Activated CD8-positive, alpha-beta T cell treated with anti-CD3 and anti-CD28 coated beads for 36 hours (primary cell): ENCODE measurements at regions not wholly inside any gene's neighbourhood (a gene's known extent, or its start where the extent isn't known, plus 50 kb on each side); places are given as distances from the start of the nearest gene placed in this dataset.
"Not testable (repeated sequence)": the region's sequence is repeated elsewhere in the genome, so short reads cannot be mapped to it uniquely, and the experiment has no call there.

ENCODE experiments used
- ATAC-seq: fragments of 200-7000 bp; cut with Tn5 transposase; one replicate; pipeline ENCODE4 v1.10.0; 2021; ENCODE audit warnings: mild to moderate bottlenecking, moderate library complexity
- CTCF ChIA-PET: fragments of 350-600 bp; sonication (Branson Sonifier 250); formaldehyde crosslinking; loops from one replicate; lab custom pipeline; 2021; ENCODE audit warnings: antibody characterized with exemption; lab: Charles Lee
- POLR2A ChIA-PET: fragments of 350-600 bp; sonication (Branson Sonifier 250); formaldehyde crosslinking; loops from one replicate; lab custom pipeline; 2021; ENCODE audit warnings: antibody characterized with exemption; lab: Charles Lee
- DNase-seq: peaks from one replicate; pipeline ENCODE4 v3.0.0-alpha.2; 2020
- H3K27ac Mint-ChIP-seq: one replicate; pipeline ENCODE4 v1.8.0; 2021; ENCODE audit warnings: mild to moderate bottlenecking, mixed read lengths
- H3K27me3 Mint-ChIP-seq: one replicate; pipeline ENCODE4 v1.8.0; 2021; ENCODE audit warnings: mixed read lengths
- H3K36me3 Mint-ChIP-seq: one replicate; pipeline ENCODE4 v1.8.0; 2021; ENCODE audit warnings: low read depth, mixed read lengths
- H3K4me1 Mint-ChIP-seq: one replicate; pipeline ENCODE4 v1.8.0; 2021; ENCODE audit warnings: low read depth, mixed read lengths
- H3K4me3 Mint-ChIP-seq: one replicate; pipeline ENCODE4 v1.8.0; 2021; ENCODE audit warnings: mild to moderate bottlenecking, moderate library complexity, mixed read lengths
- H3K9me3 Mint-ChIP-seq: one replicate; pipeline ENCODE4 v1.8.0; 2021; ENCODE audit warnings: mixed read lengths
- CTCF ChIP-seq: fragments of 200-600 bp; IDR thresholded peaks from one replicate; pipeline ENCODE4 v1.8.0; 2022; ENCODE audit warnings: antibody characterized with exemption, mild to moderate bottlenecking
- intact Hi-C: fragments of 100-400 bp; cut with micrococcal nuclease; formaldehyde crosslinking; loops from one replicate; pipeline ENCODE4 v1.10.0; 2022

- no peak for DNase-seq
- Mint-ChIP-seq H3K4me3 (no peak overlapping the region), H3K27ac (no peak overlapping the region), H3K27me3 (no peaks in the 10 kb centered on the region), H3K36me3 (no peaks in the 10 kb centered on the region), H3K9me3 (peaks cover 8% of the 10 kb centered on the region), H3K4me1 (no peaks in the 10 kb centered on the region)
- CTCF ChIA-PET: no interaction called here
- no peak for ATAC-seq
- POLR2A ChIA-PET: no interaction called here
- no peak for TF ChIP-seq CTCF
- intact Hi-C loops: no loop called here
These were observed 695.9 kb upstream of the CDH8 start for GRCh38 chr16:62732092-62732491.

- DNase-seq, ATAC-seq, H3K4me1 Mint-ChIP-seq, POLR2A ChIA-PET, CTCF ChIA-PET, intact Hi-C loops, H3K4me3 Mint-ChIP-seq, H3K27ac Mint-ChIP-seq, H3K36me3 Mint-ChIP-seq, H3K27me3 Mint-ChIP-seq: not testable (repeated sequence)
- peaks cover 31% of the 10 kb centered on the region for H3K9me3 Mint-ChIP-seq
These were observed 688.5 kb upstream of the CDH8 start for GRCh38 chr16:62724670-62725269.

- no peak overlapping the region for H3K4me3 Mint-ChIP-seq
- intact Hi-C loops: no loop called here
- POLR2A ChIA-PET: no interaction called here
- DNase-seq (no peak), ATAC-seq (no peak)
- CTCF ChIA-PET: no interaction called here
- no peak for TF ChIP-seq CTCF
- no peaks in the 10 kb centered on the region for H3K4me1 Mint-ChIP-seq
- H3K27me3 Mint-ChIP-seq: no peaks in the 10 kb centered on the region
- H3K36me3 Mint-ChIP-seq: no peaks in the 10 kb centered on the region
- peaks cover 26% of the 10 kb centered on the region for H3K9me3 Mint-ChIP-seq
- H3K27ac Mint-ChIP-seq: no peak overlapping the region
These were observed 684.4 kb upstream of the CDH8 start for GRCh38 chr16:62720651-62721050.

GRCh38 chr16:62717026-62717425, 680.8 kb upstream of the CDH8 start:
- TF ChIP-seq CTCF: no peak
- Mint-ChIP-seq H3K4me1 (no peaks in the 10 kb centered on the region), H3K27ac (no peak overlapping the region), H3K4me3 (no peak overlapping the region), H3K36me3 (no peaks in the 10 kb centered on the region), H3K9me3 (peaks cover 26% of the 10 kb centered on the region), H3K27me3 (no peaks in the 10 kb centered on the region)
- DNase-seq (no peak), ATAC-seq (no peak)
- CTCF ChIA-PET: no interaction called here
- intact Hi-C loops: no loop called here
- POLR2A ChIA-PET: no interaction called here

- no peaks in the 10 kb centered on the region for H3K27me3 Mint-ChIP-seq
- H3K36me3 Mint-ChIP-seq: no peaks in the 10 kb centered on the region
- intact Hi-C loops: no loop called here
- DNase-seq: no peak
- ChIA-PET CTCF (no interaction called here), POLR2A (no interaction called here)
- ATAC-seq: no peak
- no peak overlapping the region for H3K4me3 Mint-ChIP-seq
- no peak overlapping the region for H3K27ac Mint-ChIP-seq
- TF ChIP-seq CTCF: no peak
- peaks cover 20% of the 10 kb centered on the region for H3K9me3 Mint-ChIP-seq
- H3K4me1 Mint-ChIP-seq: no peaks in the 10 kb centered on the region
These were observed 679.5 kb upstream of the CDH8 start for GRCh38 chr16:62715701-62716100.

- no peaks in the 10 kb centered on the region for H3K4me1 Mint-ChIP-seq
- ChIA-PET POLR2A (no interaction called here), CTCF (no interaction called here)
- DNase-seq: no peak
- H3K27ac Mint-ChIP-seq: no peak overlapping the region
- H3K4me3 Mint-ChIP-seq: no peak overlapping the region
- intact Hi-C loops: no loop called here
- H3K36me3 Mint-ChIP-seq: no peaks in the 10 kb centered on the region
- TF ChIP-seq CTCF: no peak
- ATAC-seq: no peak
- peaks cover 20% of the 10 kb centered on the region for H3K9me3 Mint-ChIP-seq
- H3K27me3 Mint-ChIP-seq: no peaks in the 10 kb centered on the region
These were observed 676.3 kb upstream of the CDH8 start for GRCh38 chr16:62712566-62712965.
